ENCODE measurements at regions not wholly inside any gene's neighbourhood (a gene's known extent, or its start where the extent isn't known, plus 50 kb on each side); places are given as distances from the start of the nearest gene placed in this dataset.

GRCh38 chr4:14867847-14868246 is 134.4 kb upstream of the CPEB2 start:
- H3K27me3 ChIP-seq = no peaks in the 10 kb centered on the region
- no peaks in the 10 kb centered on the region for H3K36me3 ChIP-seq
- H3K27ac ChIP-seq = no peak overlapping the region
- TF ChIP-seq CTCF (IDR thresholded peaks at IDR 0.05 in 4 of 5, conservative IDR thresholded peaks at IDR 0.05 in 1 of 5) (no peak), POLR2A (IDR thresholded peaks at IDR 0.05) (no peak)
- DNase-seq = no peak
- peaks cover 0 to 5% of the 10 kb centered on the region in 2 donors for H3K4me1 ChIP-seq
- in situ Hi-C loops (cut with MboI; ENCODE audit: low sequenced_read_pairs in 4 of 4) = no loop called here
- H3K9me3 ChIP-seq = no peaks in the 10 kb centered on the region
- no peak overlapping the region for H3K4me3 ChIP-seq
- no peak for ATAC-seq
- intact Hi-C loops (cut with DNase I; ENCODE audit: low total_unique reads) = no loop called here

- no peak for DNase-seq
- H3K4me1 ChIP-seq = no peaks in the 10 kb centered on the region
- ATAC-seq = no peak
- H3K36me3 ChIP-seq = no peaks in the 10 kb centered on the region
- H3K27ac ChIP-seq = no peak overlapping the region
- intact Hi-C loops (cut with DNase I; ENCODE audit: low total_unique reads) (no loop called here), in situ Hi-C loops (cut with MboI; ENCODE audit: low sequenced_read_pairs in 4 of 4) (no loop called here)
- TF ChIP-seq POLR2A (IDR thresholded peaks at IDR 0.05) = no peak
- TF ChIP-seq CTCF (IDR thresholded peaks at IDR 0.05 in 4 of 5, conservative IDR thresholded peaks at IDR 0.05 in 1 of 5) = no peak
- no peaks in the 10 kb centered on the region for H3K9me3 ChIP-seq
- H3K27me3 ChIP-seq = no peaks in the 10 kb centered on the region
- H3K4me3 ChIP-seq = no peak overlapping the region
Measured at GRCh38 chr4:14868426-14869395, 133.6 kb upstream of the CPEB2 start.

GRCh38 chr4:14871676-14872430 is 130.4 kb upstream of the CPEB2 start:
- no peak overlapping the region for H3K4me3 ChIP-seq
- TF ChIP-seq POLR2A (IDR thresholded peaks at IDR 0.05) (no peak), CTCF (IDR thresholded peaks at IDR 0.05 in 4 of 5, conservative IDR thresholded peaks at IDR 0.05 in 1 of 5) (peak in 1 of 5 experiments; percentile 27)
- in situ Hi-C loops (cut with MboI; ENCODE audit: low sequenced_read_pairs in 4 of 4) = no loop called here
- intact Hi-C loops (cut with DNase I; ENCODE audit: low total_unique reads) = no loop called here
- H3K36me3 ChIP-seq = no peaks in the 10 kb centered on the region
- ATAC-seq (no peak), DNase-seq (no peak)
- H3K4me1 ChIP-seq = no peaks in the 10 kb centered on the region
- H3K27ac ChIP-seq = no peak overlapping the region
- no peaks in the 10 kb centered on the region for H3K27me3 ChIP-seq
- H3K9me3 ChIP-seq = no peaks in the 10 kb centered on the region

- in situ Hi-C loops (cut with MboI; ENCODE audit: low sequenced_read_pairs in 4 of 4) (no loop called here), intact Hi-C loops (cut with DNase I; ENCODE audit: low total_unique reads) (no loop called here)
- Histone ChIP-seq H3K4me1 (no peaks in the 10 kb centered on the region), H3K27me3 (no peaks in the 10 kb centered on the region), H3K36me3 (no peaks in the 10 kb centered on the region), H3K27ac (no peak overlapping the region), H3K9me3 (no peaks in the 10 kb centered on the region), H3K4me3 (no peak overlapping the region)
- ATAC-seq = no peak
- TF ChIP-seq POLR2A (IDR thresholded peaks at IDR 0.05) (no peak), CTCF (IDR thresholded peaks at IDR 0.05 in 4 of 5, conservative IDR thresholded peaks at IDR 0.05 in 1 of 5) (no peak)
- no peak for DNase-seq
Measured at GRCh38 chr4:14874990-14875389, 127.3 kb upstream of the CPEB2 start.

Data from gastrocnemius medialis (tissue), 4 donors.